ENCODE measurements at regions not wholly inside any gene's neighbourhood (a gene's known extent, or its start where the extent isn't known, plus 50 kb on each side); places are given as distances from the start of the nearest gene placed in this dataset.
"Not testable (repeated sequence)": the region's sequence is repeated elsewhere in the genome, so short reads cannot be mapped to it uniquely, and the experiment has no call there.

GRCh38 chr17:13785981-13786598 lies 184.4 kb upstream of the HS3ST3A1 start:
- DNase-seq (ENCODE audit: low read depth in 2 of 2), result no peak

- no peak for DNase-seq (ENCODE audit: low read depth in 2 of 2)
Observed at GRCh38 chr17:13787636-13788035, 185.9 kb upstream of the HS3ST3A1 start.

- no peak for DNase-seq (ENCODE audit: low read depth in 2 of 2)
Observed at GRCh38 chr17:13788385-13788784, 186.7 kb upstream of the HS3ST3A1 start.

GRCh38 chr17:13792314-13792713 lies 190.6 kb upstream of the HS3ST3A1 start:
- no peak for DNase-seq (ENCODE audit: low read depth in 2 of 2)

GRCh38 chr17:13793951-13794350 lies 192.2 kb upstream of the HS3ST3A1 start:
- no peak for DNase-seq (ENCODE audit: low read depth in 2 of 2)

GRCh38 chr17:13797863-13798262 lies 196.1 kb upstream of the HS3ST3A1 start:
- no peak for DNase-seq (ENCODE audit: low read depth in 2 of 2)

GRCh38 chr17:13806092-13806491 lies 204.4 kb upstream of the HS3ST3A1 start:
- DNase-seq (ENCODE audit: low read depth in 2 of 2), result no peak

- no peak for DNase-seq (ENCODE audit: low read depth in 2 of 2)
Observed at GRCh38 chr17:13807103-13807502, 205.4 kb upstream of the HS3ST3A1 start.

- no peak for DNase-seq (ENCODE audit: low read depth in 2 of 2)
Observed at GRCh38 chr17:13812350-13812749, 210.6 kb upstream of the HS3ST3A1 start.

GRCh38 chr17:13813347-13814240 lies 211.9 kb upstream of the HS3ST3A1 start:
- DNase-seq (ENCODE audit: low read depth in 2 of 2), result no peak

GRCh38 chr17:13822700-13823099 lies 221.0 kb upstream of the HS3ST3A1 start:
- no peak for DNase-seq (ENCODE audit: low read depth in 2 of 2)

- no peak for DNase-seq (ENCODE audit: low read depth in 2 of 2)
Observed at GRCh38 chr17:13825526-13826040, 223.9 kb upstream of the HS3ST3A1 start.

GRCh38 chr17:13827118-13827517 lies 225.4 kb upstream of the HS3ST3A1 start:
- DNase-seq (ENCODE audit: low read depth in 2 of 2), result no peak

GRCh38 chr17:13833921-13834320 lies 232.2 kb upstream of the HS3ST3A1 start:
- no peak for DNase-seq (ENCODE audit: low read depth in 2 of 2)

- no peak for DNase-seq (ENCODE audit: low read depth in 2 of 2)
Observed at GRCh38 chr17:13835151-13835550, 233.4 kb upstream of the HS3ST3A1 start.

GRCh38 chr17:13837417-13837816 lies 231.9 kb upstream of the COX10 start:
- no peak for DNase-seq (ENCODE audit: low read depth in 2 of 2)

GRCh38 chr17:13840254-13840653 lies 229.1 kb upstream of the COX10 start:
- DNase-seq (ENCODE audit: low read depth in 2 of 2), result no peak

- no peak for DNase-seq (ENCODE audit: low read depth in 2 of 2)
Observed at GRCh38 chr17:13843862-13844635, 225.3 kb upstream of the COX10 start.

GRCh38 chr17:13851889-13852288 lies 217.4 kb upstream of the COX10 start:
- no peak for DNase-seq (ENCODE audit: low read depth in 2 of 2)

- not testable (repeated sequence) for DNase-seq (ENCODE audit: low read depth in 2 of 2)
Observed at GRCh38 chr17:13855730-13856129, 213.6 kb upstream of the COX10 start.

GRCh38 chr17:13862346-13862745 lies 207.0 kb upstream of the COX10 start:
- DNase-seq (ENCODE audit: low read depth in 2 of 2), result no peak

- DNase-seq (ENCODE audit: low read depth in 2 of 2), result no peak
Observed at GRCh38 chr17:13863436-13863835, 205.9 kb upstream of the COX10 start.

Data from stimulated activated CD8-positive, alpha-beta memory T cell treated with anti-CD3 and anti-CD28 coated beads, Interleukin-7, amount 100 ng/mL, for 4 hours (primary cell).